GM18519 (cell line): ENCODE measurements at regions not wholly inside any gene's neighbourhood (a gene's known extent, or its start where the extent isn't known, plus 50 kb on each side); places are given as distances from the start of the nearest gene placed in this dataset.
"Not testable (repeated sequence)": the region's sequence is repeated elsewhere in the genome, so short reads cannot be mapped to it uniquely, and the experiment has no call there.

Source experiments
- ATAC-seq: cut with Tn5 transposase; IDR thresholded peaks from one replicate; pipeline ENCODE4 v1.9.1; 2021; ENCODE audit warnings: mild to moderate bottlenecking, moderate library complexity; ENCODE audit not compliant: unreplicated experiment, low FRiP score

GRCh38 chr1:81190003-81190402, 610.7 kb upstream of the ADGRL2 start:
- no peak for ATAC-seq

GRCh38 chr1:81187635-81188034, 613.1 kb upstream of the ADGRL2 start:
- no peak for ATAC-seq

- no peak for ATAC-seq
These were observed 614.5 kb upstream of the ADGRL2 start for GRCh38 chr1:81186261-81186660.

GRCh38 chr1:81183553-81183952, 617.2 kb upstream of the ADGRL2 start:
- ATAC-seq = no peak

GRCh38 chr1:81183051-81183450, 617.7 kb upstream of the ADGRL2 start:
- peak; percentile 46 for ATAC-seq

GRCh38 chr1:81179242-81179641, 621.5 kb upstream of the ADGRL2 start:
- ATAC-seq = no peak

- ATAC-seq = not testable (repeated sequence)
These were observed 622.2 kb upstream of the ADGRL2 start for GRCh38 chr1:81178431-81179093.

GRCh38 chr1:81174811-81175476, 625.8 kb upstream of the ADGRL2 start:
- no peak for ATAC-seq

GRCh38 chr1:81174052-81174451, 626.7 kb upstream of the ADGRL2 start:
- ATAC-seq = no peak

- no peak for ATAC-seq
These were observed 628.3 kb upstream of the ADGRL2 start for GRCh38 chr1:81172483-81172882.

GRCh38 chr1:81170721-81171120, 630.0 kb upstream of the ADGRL2 start:
- no peak for ATAC-seq

- ATAC-seq = no peak
These were observed 634.8 kb upstream of the ADGRL2 start for GRCh38 chr1:81165963-81166362.

GRCh38 chr1:81160696-81161095, 640.0 kb upstream of the ADGRL2 start:
- no peak for ATAC-seq

- ATAC-seq = no peak
These were observed 642.1 kb upstream of the ADGRL2 start for GRCh38 chr1:81158592-81158991.

- ATAC-seq = no peak
These were observed 643.0 kb upstream of the ADGRL2 start for GRCh38 chr1:81157686-81158085.

- ATAC-seq = no peak
These were observed 643.8 kb upstream of the ADGRL2 start for GRCh38 chr1:81156887-81157286.

GRCh38 chr1:81155131-81155530, 645.6 kb upstream of the ADGRL2 start:
- ATAC-seq = no peak

GRCh38 chr1:81151206-81151605, 649.5 kb upstream of the ADGRL2 start:
- no peak for ATAC-seq

- ATAC-seq = no peak
These were observed 650.9 kb upstream of the ADGRL2 start for GRCh38 chr1:81149649-81150325.

- no peak for ATAC-seq
These were observed 656.4 kb upstream of the ADGRL2 start for GRCh38 chr1:81144240-81144825.

GRCh38 chr1:81142099-81142826, 658.5 kb upstream of the ADGRL2 start:
- no peak for ATAC-seq
